ENCODE measurements at regions not wholly inside any gene's neighbourhood (a gene's known extent, or its start where the extent isn't known, plus 50 kb on each side); places are given as distances from the start of the nearest gene placed in this dataset.

GRCh38 chr11:92492372-92492771 is 267.8 kb downstream of the FAT3 start:
- TF ChIP-seq RFX5 (IDR thresholded peaks at IDR 0.05; ENCODE audit: borderline replicate concordance, low read depth, low read length) (no peak), CTCF (IDR thresholded peaks at IDR 0.05; ENCODE audit: control extremely low read depth in 1 of 3, insufficient read depth in 1 of 3, low read depth in 1 of 3, low read length in 3 of 3) (no peak), POLR2A (IDR thresholded peaks at IDR 0.05; ENCODE audit: control extremely low read depth in 1 of 2, low read depth in 2 of 2, low read length in 2 of 2) (no peak), TAF1 (IDR thresholded peaks at IDR 0.05; ENCODE audit: low read depth, low read length) (no peak), MAX (IDR thresholded peaks at IDR 0.05) (no peak), YY1 (IDR thresholded peaks at IDR 0.05; ENCODE audit: low read depth, low read length) (no peak), NRF1 (IDR thresholded peaks at IDR 0.05; ENCODE audit: low read depth, low read length) (no peak)
